ENCODE measurements at regions not wholly inside any gene's neighbourhood (a gene's known extent, or its start where the extent isn't known, plus 50 kb on each side); places are given as distances from the start of the nearest gene placed in this dataset.

- TF ChIP-seq SIN3A (IDR thresholded peaks at IDR 0.05; ENCODE audit: borderline replicate concordance in 2 of 2, control insufficient read depth in 1 of 2, low read depth in 2 of 2, low read length in 2 of 2) (no peak), XRCC3 (IDR thresholded peaks at IDR 0.05) (no peak), CREB1 (IDR thresholded peaks at IDR 0.05) (no peak), CREB1 (CRISPR knock-in tag; IDR thresholded peaks at IDR 0.05) (no peak), CBX3 (IDR thresholded peaks at IDR 0.05; ENCODE audit: borderline replicate concordance in 1 of 2, low read length in 2 of 2) (no peak)
- TF ChIP-seq, protein P1, sequence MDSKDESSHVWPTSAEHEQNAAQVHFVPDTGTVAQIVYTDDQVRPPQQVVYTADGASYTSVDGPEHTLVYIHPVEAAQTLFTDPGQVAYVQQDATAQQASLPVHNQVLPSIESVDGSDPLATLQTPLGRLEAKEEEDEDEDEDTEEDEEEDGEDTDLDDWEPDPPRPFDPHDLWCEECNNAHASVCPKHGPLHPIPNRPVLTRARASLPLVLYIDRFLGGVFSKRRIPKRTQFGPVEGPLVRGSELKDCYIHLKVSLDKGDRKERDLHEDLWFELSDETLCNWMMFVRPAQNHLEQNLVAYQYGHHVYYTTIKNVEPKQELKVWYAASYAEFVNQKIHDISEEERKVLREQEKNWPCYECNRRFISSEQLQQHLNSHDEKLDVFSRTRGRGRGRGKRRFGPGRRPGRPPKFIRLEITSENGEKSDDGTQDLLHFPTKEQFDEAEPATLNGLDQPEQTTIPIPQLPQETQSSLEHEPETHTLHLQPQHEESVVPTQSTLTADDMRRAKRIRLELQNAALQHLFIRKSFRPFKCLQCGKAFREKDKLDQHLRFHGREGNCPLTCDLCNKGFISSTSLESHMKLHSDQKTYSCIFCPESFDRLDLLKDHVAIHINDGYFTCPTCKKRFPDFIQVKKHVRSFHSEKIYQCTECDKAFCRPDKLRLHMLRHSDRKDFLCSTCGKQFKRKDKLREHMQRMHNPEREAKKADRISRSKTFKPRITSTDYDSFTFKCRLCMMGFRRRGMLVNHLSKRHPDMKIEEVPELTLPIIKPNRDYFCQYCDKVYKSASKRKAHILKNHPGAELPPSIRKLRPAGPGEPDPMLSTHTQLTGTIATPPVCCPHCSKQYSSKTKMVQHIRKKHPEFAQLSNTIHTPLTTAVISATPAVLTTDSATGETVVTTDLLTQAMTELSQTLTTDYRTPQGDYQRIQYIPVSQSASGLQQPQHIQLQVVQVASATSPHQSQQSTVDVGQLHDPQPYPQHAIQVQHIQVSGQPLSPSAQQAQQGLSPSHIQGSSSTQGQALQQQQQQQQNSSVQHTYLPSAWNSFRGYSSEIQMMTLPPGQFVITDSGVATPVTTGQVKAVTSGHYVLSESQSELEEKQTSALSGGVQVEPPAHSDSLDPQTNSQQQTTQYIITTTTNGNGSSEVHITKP (IDR thresholded peaks at IDR 0.05; ENCODE audit: partially characterized antibody): no peak
- TF ChIP-seq, protein P2, sequence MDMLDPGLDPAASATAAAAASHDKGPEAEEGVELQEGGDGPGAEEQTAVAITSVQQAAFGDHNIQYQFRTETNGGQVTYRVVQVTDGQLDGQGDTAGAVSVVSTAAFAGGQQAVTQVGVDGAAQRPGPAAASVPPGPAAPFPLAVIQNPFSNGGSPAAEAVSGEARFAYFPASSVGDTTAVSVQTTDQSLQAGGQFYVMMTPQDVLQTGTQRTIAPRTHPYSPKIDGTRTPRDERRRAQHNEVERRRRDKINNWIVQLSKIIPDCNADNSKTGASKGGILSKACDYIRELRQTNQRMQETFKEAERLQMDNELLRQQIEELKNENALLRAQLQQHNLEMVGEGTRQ (CRISPR knock-in tag; IDR thresholded peaks at IDR 0.05): no peak
Measured at GRCh38 chr9:82273121-82273520, 284.5 kb downstream of the SPATA31D1 start.

All from K562 (cell line).